Cardiac fibroblast (primary cell): ENCODE measurements at regions not wholly inside any gene's neighbourhood (a gene's known extent, or its start where the extent isn't known, plus 50 kb on each side); places are given as distances from the start of the nearest gene placed in this dataset.

Experiments
- DNase-seq, 2 donors: peaks; one replicate each; pipeline versions ENCODE4 v3.0.0 to v3.0.0-alpha.2; 2010; ENCODE audit warnings: low read depth in 2 of 2
- H3K4me3 ChIP-seq, 2 donors: replicated peaks in 1 of 2; 1 replicate in 1 of 2; 2 replicates in 1 of 2; pipeline ENCODE4 v1.5.1; 2011; ENCODE audit warnings: low read depth in 2 of 2, low read length in 2 of 2, mild to moderate bottlenecking in 2 of 2, moderate library complexity in 1 of 2
- TF ChIP-seq, protein P1 (sequence below): IDR thresholded peaks from one replicate; pipeline ENCODE4 v1.5.1; 2011; ENCODE audit warnings: low read depth, mild to moderate bottlenecking, low read length, inconsistent platforms

DNA sequence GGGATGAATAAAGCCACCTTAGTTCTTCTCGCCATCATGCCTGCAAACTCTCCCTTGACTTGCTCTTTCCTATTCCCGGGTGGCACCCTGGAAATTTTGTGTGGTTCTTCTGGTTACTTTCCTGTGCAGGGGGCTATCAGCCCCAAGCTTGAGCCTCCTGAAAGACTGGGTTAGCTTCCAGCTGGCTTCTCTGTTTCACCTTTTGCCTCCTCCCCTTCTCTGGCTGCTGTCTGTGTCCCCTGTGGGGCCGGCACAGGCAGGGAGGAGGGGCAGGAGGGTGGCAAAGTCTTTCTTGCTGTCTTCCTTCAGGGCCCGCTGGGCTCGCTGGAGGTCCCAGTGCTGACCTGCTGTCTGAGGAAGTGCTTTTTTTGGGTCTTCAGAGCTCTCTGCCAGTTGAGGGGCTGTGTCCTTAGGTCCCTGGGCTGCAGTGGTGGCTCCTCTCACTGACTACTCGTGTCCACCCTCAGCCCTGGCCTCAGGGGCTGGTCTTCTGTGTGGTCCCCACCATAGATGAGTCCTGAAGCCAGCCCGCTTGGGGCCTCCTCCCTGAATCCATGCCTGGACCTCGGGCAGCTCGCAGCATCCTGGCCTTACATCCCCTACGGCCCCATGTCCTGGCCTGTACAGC is 196.5 kb downstream of the KLF13 start:
- no peak for DNase-seq
- TF ChIP-seq, protein P1, sequence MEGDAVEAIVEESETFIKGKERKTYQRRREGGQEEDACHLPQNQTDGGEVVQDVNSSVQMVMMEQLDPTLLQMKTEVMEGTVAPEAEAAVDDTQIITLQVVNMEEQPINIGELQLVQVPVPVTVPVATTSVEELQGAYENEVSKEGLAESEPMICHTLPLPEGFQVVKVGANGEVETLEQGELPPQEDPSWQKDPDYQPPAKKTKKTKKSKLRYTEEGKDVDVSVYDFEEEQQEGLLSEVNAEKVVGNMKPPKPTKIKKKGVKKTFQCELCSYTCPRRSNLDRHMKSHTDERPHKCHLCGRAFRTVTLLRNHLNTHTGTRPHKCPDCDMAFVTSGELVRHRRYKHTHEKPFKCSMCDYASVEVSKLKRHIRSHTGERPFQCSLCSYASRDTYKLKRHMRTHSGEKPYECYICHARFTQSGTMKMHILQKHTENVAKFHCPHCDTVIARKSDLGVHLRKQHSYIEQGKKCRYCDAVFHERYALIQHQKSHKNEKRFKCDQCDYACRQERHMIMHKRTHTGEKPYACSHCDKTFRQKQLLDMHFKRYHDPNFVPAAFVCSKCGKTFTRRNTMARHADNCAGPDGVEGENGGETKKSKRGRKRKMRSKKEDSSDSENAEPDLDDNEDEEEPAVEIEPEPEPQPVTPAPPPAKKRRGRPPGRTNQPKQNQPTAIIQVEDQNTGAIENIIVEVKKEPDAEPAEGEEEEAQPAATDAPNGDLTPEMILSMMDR, result no peak
- H3K4me3 ChIP-seq, result no peak overlapping the region

DNA sequence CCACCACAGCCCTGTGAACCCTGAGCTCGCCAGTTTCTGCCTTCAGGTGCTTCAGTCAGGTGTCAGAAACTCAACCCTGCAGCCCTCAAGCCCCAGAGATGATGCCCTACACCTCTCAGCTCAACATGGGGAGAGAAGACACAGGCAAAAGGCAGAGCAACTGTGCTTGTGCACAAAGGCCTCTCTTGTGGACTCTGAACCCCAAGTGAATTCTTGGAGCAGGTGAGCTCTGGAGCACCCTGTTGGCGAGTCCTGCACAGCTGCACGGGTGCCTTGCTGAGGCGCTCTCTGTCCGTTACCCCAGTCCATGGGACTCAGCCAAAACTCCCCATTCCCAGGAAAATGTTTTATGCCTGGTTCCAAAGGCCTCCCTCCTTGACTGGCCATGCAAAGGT is 197.0 kb downstream of the KLF13 start:
- H3K4me3 ChIP-seq, result no peak overlapping the region
- TF ChIP-seq, protein P1, result no peak
- DNase-seq, result no peak

DNA sequence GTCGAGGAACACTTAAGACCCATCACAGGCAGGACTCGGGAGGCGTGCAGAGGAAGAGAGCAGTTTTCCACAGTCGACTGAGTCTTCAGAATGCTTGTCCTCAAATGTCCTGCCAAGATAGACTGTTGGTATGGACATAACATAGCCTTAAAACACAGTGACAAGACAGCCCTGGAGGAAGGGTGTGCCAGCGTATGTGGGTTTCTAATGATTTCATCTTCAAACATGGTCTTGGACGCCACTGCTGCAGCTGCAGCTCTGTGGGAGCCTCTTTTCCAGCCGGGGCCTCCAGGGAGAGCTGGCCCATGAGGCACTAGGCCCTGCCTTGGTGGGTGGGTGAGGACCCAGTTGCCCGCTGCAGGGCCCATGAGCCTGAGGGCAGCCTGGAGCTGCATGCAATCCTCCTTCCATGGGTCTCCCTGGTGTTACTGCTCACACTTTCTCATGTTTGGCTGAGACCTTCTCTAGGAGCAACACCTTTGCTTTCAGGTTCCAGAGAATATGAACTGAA is 198.6 kb downstream of the KLF13 start:
- DNase-seq, result no peak
- H3K4me3 ChIP-seq, result no peak overlapping the region
- TF ChIP-seq, protein P1, result no peak

DNA sequence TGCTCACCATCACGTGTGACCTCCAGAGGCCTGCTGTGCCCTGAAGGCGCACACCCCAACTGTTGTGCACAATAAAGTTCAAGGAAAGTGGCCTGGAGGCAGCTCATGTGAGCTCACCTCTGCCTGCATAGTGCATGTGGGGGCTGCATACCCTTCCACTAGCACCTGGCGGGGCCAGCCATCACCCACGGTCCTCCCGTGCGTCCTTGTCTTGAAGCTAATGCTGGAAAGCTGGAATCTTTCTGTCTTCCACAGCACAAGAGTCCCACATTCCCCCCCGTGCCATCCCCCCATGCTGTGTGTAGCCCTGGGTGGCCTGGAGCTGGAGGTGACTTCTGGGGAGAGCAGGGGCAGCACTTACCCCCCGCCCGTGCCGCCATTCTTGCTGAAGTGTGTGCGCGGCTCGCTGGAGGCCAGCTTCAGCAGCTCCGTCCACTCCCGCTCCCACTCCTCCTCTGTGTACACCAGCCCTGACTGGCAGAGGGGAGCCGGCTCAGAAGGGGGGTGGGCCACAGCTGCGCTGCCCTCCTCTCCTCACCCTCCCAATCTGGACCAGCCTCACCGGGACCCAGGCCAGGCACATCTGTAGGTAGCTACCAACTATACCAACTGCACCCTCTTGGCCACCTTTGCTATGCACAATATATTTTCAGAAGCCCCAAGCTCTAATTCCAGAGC is 199.5 kb downstream of the KLF13 start:
- DNase-seq, result no peak
- no peak overlapping the region for H3K4me3 ChIP-seq
- TF ChIP-seq, protein P1, result no peak

DNA sequence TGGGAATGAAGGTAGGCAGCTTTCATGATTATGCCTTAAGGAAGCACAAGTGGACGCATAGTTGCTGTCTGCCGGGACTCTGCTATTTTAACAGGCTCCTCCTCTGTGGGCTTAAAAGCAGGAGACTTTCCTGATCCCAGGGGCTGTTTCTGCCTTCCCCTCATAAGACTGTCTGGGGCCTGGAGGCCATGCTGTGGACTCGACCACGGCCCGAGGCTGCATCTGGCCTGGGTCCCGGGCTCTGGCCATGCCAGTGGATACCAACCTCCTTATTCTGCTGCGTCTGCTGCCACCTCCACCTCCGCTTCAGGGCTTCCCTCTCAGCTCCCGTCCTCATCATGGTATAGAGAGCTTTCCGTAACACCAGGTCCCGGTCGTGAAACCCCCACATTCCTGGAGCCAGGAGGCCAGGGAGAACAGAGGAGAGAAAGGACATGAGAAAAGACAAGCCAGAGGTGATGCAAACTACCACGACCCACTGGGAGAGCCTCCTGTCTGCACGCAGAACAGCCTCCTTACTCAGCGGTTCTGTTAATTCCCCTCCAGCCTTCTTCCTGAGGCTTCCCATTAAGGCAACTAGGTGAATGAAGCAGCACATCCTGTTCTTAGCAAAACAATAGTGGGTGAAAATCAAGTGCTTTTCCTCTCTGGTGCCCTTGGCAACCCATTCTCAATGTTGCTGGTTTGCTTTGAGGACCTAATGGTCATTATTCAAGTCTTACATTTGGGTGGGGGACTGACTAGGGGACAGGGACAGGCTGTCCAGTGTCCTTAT is 200.5 kb downstream of the KLF13 start:
- TF ChIP-seq, protein P1, result no peak
- H3K4me3 ChIP-seq, result no peak overlapping the region
- no peak for DNase-seq

DNA sequence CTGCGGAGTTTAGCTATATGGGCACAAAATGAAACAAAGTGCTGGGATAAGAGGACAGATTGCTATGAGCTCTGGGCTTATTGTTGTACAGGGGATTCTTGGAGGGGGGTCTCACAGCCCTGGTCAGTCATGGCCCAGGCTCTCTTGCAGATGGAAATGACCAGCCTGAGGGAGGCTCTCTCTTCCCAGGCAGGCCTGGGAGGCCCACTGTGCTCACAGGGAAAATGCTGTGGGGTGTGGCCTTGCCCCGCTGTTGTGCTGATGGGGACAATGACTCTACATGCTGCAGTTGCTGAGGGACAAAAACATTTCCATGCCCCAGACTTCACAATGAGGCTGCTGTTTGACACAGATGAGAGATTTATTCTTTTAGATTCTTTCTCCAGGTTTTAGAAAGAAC is 202.2 kb downstream of the KLF13 start:
- TF ChIP-seq, protein P1, result no peak
- H3K4me3 ChIP-seq, result no peak overlapping the region
- no peak for DNase-seq
